Stimulated activated CD8-positive, alpha-beta memory T cell treated with anti-CD3 and anti-CD28 coated beads, Interleukin-12 subunit alpha, Interleukin-12 subunit beta, amount 100 ng/mL, for 24 hours (primary cell): ENCODE measurements at regions not wholly inside any gene's neighbourhood (a gene's known extent, or its start where the extent isn't known, plus 50 kb on each side); places are given as distances from the start of the nearest gene placed in this dataset.

ENCODE experiments used
- DNase-seq: peaks from one replicate; pipeline ENCODE4 v3.0.0-alpha.2; 2020; ENCODE audit errors: extremely low read depth

DNA sequence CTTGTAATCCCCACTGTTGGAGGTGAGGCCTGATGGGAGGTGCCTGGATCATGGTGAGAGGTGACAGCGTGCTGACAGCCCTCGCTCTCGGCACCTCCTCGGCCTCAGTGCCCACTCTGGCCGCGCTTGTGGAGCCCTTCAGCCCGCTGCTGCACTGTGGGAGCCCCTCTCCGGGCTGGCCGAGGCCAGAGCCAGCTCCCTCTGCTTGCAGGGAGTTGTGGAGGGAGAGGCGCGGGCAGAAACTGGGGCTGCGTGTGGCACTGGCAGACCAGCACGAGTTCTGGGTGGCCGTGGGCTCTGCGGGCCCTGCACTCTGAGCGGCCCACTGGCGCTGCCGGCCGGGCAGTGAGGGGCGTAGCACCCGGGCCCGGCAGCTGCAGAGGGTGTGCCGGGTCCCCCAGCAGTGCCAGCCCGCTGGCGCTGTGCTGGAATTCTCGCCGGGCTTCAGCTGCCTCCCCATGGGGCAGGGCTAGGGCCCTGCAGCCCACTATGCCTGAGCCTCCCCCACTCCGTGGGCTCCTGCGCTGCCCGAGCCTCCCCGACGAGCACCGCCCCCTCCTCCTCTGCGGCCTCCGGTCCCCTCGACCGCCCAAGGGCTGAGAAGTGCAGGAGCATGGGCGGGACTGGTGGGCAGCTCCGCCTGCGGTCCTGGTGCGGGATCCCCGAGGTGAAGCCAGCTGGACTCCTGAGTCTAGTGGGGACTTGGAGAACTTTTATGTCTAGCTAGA lies 197.1 kb downstream of the SPP2 start:
- no peak for DNase-seq

DNA sequence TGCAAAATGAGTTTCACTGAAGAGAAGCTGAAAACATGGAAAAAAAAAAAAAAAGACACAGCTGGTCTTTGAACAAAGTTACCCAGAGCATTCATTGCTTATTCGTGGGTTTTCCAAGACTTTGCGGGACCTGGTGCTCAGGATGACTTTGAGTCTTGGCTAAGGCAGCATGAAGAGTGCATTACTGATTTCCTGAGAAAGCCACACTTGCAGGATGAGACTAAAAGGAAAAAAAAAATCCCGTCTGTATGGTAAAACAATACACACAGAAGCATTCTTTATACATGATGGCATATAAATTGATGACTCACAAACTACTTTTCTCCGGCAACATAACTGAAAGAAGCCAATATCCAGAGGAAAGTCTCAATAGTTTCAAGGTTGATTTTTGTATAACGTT lies 195.4 kb downstream of the SPP2 start:
- DNase-seq = no peak

DNA sequence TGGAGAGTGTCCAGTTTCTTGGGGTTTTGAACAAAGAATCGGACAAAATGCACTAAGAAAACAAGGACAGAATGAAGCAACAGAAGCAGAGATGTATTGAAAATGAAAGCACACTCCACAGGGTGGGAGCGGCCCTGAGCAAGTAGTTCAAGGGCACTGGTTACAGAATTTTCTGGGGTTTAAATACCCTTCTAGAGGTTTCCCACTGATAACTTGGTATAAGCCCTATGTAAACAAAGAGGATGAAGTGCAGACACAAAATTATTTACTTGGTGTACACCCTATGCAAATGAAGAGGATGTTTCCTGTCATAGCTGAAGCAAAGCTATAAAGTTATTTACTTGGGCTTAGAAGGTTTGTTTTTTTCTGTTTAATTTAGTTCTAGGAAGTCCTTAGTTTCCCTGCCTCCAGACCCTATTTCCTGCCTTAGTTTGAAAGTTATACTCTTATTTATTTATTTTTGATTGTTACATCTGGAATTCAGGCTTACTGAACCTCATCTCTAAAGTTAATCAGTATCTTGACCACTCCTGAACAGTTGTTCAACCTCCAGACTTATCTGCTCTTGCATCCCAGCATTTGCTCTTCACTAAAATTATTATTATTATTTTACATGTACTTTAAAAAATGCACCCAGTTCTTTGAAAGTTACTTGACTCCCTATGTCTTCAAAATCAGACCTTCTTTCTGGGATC lies 193.5 kb downstream of the SPP2 start:
- DNase-seq = no peak

DNA sequence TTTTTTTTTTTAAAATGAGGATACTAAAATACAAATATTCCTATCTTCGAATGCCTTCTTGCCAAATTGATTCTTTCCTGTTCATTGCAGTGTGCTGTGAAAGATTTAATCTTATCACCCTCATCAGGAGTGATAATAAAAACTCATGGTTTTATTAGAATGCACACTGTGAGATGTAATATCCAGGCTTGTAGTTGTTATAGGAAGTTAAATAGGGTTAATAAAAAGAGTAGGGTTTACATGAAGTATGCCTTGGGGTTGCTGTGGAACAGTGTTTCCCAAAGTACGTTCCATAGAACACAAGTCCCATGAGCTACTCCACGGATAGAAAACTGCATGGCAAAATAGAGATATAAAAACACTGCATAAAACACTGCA lies 191.9 kb downstream of the SPP2 start:
- DNase-seq = no peak

DNA sequence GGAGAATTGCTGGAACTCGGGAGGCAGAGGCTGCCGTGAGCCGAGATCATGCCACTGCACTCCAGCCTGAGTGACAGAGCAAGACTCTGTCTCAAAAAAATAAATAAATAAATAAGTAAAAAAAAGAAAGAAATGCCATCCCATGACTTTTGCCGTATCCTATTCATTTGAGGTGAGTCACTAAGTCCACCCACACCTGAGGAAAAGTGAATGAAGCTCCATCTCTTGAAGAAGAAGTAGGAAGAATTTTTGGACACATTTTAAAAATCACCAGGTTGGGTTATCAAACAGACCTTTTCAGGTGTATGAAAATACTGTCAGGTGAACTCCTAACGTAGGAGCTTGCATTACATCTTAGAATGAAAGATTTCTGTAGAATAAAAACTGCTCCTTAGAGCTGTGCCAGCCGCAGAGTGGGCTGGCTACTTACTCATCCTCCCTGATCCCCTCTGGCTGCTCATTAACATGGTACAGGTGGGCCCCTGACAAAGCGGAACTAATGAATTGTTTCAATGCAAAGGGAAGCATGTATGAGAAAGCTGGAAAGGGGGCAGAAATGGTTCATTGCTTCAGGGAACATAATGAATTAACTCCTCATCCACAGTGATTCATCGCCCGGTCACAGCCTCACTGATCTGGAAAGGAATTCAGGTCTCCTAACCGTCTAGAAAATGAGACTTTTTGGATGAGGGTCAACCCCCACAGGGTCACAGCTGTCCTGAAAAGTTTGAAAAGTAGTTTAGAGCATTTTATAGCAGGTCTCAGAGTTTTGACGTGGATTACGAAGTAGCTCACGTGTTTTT lies 191.4 kb downstream of the SPP2 start:
- DNase-seq = no peak

DNA sequence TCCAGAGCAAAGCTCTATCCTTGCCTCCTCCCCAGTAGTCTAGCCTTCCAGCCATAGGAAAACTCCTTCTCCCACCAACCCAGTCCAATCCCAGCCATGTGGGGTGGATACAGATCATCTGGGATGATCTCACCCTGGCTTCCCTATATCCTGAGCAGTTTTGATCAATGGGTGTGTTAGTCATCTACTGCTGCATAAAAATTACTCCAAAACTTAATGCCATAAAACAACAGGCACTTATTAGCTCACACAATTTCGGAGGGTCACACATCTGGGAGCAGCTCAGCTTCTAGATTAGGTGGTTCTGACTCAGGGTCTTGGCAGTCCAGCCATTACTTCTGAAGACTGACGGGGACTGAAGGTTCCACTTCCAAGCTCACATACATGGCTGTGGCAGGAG lies 190.4 kb downstream of the SPP2 start:
- DNase-seq = no peak

DNA sequence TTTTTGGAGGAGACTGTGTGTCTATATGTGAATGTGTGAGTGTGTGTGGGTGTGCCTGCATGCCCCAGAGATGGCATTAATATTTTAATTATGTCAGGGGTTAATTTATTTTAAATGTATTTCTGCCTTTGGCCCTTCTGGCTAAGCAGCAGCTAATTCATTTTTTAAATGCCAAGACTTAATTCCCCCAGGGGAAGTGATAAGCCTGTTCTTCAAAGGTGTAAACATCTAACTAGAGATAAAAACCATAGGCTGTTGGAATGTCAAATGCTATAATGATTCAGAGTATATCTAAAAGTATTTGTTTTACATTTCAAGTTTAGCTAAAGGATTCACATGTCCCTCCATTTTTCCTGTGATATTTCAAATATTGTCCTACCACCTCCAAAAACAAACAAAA lies 184.7 kb downstream of the SPP2 start:
- DNase-seq = no peak

DNA sequence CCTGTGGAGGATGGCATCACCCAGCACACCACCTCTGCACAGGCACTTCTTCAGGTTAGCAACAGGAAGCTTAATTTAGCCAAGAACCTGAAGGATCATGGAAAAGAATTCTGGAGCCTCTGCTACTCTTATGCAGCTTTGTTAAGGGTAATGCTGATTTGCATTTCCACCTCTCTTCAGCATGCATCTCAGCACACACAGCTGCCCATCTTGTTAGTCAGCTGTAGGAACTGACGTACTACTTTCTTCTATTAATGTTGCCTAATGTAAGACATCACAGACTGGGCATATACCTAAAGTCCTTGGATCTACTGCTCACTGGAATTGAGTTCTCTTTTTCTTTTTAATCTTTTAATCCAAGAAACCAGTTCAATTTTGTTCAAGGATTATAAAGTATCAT lies 181.0 kb downstream of the SPP2 start:
- DNase-seq = no peak

DNA sequence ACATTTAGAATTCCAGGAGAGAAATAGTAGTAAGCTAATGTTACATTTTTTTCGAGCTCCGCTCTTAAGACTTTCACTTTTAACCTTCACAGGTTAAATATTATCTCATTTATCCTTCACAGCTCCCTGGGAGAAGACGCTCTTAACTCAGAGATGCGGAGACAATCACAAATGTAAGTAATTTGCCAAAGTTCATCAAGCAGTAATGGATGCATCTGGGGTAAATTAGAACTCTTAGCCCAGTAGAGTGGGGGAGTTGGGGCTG lies 168.5 kb downstream of the SPP2 start:
- no peak for DNase-seq

DNA sequence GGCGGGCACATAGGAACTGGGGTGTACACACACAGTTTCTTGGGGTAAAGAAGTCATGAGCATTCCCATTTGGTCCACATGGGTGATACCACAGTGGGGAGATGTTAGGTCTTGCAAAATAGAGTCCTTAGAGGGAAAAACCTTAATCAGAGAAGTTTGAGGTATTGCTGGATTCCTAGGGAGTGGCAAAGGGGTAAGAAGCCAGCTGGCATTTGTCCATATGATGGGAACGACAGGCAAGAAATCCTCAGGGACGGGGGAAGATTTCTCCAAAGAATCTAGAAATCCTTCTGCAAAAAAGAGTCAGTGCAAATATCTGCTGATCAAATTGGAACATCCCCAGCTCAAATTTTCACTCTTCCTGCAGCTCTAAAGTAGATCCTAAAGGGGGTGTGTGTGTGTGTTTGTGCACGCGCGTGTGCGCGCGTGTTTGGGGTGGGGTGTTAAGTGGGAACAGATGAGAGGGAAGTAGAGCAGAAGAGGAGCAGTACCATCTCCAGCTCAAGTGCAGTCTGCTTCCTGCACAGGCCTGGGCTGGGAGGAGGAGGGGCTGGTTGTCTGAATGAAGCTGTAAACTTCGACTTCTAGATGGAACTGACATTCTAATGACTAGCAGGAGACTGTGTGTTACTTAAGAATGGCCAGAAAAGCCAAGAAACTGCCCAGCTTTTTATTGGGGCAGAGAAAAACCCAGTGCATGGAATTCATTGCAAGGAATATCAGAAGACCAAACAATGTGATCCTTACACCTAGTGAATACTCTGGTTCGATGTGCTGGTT lies 168.0 kb downstream of the SPP2 start:
- no peak for DNase-seq

DNA sequence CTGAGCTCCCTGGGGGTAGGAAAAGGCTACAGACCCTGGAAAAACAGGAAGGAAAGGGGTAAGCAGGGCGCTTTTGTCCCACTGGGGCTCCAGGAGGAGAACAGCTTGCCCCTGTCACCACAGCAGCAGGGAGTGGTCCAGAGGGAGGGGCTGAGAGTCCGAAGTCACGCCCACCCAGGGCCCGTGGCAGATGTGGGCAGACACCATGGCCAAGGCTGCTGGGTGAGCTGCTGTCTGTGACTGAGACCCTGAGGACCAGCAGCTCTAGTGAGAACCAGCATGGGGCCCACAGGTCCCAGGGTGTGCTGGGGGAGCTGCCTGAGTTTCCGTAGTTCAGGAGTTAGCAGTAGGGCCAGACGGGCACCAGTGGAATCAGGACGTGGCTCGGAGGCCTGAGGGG lies 162.0 kb downstream of the SPP2 start:
- no peak for DNase-seq

DNA sequence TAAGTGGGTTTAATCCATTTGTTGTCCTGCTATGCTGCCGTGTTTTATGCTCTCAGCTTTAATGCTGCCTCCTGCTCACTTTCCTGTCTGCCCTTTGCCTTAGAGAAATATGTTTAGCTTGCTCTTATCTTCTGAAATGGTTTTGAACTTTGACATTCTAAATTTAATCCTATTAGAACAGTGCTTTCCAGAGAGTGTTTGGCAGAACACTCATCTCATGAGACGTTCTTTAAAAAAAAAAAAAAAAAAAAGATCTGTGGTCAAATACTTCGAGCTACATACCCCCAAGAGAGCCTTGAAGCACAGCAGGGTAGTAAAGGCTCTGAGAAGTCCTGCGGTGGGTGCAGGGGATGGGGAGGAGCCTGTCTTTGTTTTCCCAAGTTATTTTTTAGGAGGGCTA lies 161.3 kb downstream of the SPP2 start:
- DNase-seq = no peak

DNA sequence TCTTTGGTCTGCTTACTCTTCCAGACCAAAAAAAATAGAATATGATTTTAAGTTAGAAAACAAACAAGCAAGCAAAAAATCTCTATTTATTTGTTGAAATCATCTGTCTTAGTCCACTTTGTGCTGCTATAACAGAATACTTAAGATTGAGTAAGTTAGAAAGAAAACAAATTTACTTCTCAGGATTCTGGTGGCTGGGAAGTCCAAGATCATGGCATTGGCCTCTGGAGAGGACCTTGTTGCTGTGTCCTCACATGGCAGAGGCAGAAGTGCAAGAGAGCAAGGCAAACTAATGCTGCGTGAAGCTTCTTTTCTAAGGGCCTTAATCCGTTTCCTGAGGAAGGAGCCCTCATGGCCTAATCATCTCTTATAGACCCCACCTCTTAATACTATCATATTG lies 156.2 kb downstream of the SPP2 start:
- no peak for DNase-seq

DNA sequence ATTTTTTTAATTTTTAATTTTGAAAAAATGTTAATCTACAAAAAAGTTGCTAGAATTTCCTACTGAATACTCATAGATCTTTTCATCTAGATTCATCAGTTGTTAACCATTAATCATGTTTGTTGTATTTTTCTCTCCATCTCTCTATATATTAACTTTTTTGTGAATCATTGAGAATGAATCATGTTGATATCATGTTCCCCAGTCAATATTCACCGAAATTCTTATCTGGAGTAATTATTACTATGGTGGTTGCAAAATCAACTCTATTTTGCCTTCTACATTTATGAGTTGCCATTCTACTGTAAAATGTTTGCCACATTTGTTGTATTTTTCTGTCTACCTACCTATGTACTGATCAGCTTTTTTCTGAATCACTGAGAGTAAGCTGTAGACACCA lies 154.0 kb downstream of the SPP2 start:
- no peak for DNase-seq

DNA sequence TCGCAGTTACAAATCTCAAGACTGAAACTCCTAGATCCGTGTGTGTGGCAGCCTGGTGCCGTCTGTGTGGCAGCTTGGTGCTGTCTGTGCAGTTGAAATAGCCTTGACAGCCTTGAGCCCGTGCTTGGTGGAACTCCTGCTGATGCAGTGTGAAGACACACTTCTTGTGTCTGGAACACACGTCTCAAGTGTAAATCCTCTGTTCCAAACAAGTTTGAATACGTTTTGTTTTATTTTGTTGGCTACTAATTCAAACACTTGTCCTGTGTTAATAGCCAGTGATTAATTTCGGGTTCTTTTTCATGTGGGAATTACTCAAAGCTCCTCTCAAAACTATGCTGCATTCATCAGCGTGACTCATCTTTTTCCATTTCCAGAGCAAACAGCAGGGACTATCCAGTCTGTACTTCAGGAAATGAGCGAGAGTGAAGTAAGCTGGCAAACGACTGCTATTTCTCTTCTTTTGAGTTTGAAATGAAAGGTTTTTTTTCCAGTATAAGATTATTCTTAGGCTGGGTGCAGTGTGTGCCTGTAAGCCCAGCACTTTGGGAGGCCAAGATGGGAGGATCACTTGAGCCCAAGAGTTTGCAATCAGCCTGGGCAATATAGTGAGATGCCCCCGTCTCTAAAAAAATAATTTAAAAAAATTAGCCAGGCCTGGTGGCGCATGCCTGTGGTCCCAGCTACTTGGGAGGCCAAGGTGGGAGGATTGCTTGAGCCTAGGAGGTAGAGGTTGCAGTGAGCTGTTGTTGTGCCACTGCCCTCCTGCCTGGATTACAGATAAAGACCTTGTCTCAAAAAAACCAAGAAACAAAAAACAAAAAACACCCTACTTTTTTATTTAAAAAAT lies 152.9 kb downstream of the SPP2 start:
- no peak for DNase-seq

DNA sequence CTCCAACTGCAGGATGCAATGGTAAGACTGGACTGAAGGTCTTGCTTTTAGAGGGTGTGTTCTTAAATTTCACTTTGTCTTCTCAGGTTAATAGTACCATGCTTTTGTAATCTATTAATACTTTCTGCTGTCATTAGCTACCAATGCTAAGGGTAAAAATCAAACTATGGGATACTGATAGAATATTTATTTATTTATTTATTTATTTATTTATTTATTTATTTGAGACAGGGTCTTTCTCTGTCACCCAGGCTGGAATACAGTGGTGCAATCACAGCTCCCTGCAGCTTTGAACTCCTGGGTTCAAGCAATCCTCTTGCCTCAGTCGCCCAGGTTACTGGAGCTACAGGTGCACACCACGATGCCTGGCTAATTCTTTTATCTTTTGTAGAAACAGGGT lies 152.1 kb downstream of the SPP2 start:
- no peak for DNase-seq

DNA sequence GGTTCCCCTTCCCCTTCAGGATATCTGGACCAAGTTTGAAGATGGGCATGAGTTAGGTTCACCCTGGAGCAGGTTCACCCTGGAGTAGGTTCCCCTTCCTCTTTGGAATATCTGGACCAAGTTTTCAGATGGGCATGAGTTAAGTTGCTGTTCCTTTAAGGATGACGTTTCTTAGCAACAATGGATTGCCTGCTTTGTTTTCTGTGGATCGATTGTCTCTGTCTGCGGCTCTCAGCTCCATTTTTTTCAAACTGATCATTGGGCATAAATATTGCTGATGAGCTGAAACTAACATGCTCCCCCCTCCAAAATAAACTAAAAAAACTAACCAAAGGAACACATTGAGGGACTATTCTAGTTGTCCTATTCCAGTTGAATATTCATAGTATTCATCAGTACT lies 149.5 kb downstream of the SPP2 start:
- DNase-seq = no peak

DNA sequence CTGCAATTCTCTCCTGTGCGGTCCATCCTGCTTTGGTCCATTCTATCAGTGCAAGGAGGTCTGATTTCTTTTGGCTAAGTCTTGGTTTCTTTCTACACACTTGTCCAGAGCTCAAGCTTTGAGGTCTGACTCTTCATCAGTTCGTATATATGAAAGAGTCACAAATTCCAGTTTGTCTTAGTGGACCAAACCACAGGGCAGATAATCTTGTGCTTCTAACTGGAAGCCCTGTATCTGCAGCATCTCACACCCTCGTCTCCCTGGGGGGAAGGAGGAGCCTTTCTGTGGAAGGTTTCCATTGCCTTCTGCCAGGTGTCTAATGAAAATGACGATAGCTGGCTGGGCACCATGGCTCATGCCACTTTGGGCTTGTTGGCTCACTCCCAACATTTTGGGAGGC lies 148.5 kb downstream of the SPP2 start:
- DNase-seq = no peak

DNA sequence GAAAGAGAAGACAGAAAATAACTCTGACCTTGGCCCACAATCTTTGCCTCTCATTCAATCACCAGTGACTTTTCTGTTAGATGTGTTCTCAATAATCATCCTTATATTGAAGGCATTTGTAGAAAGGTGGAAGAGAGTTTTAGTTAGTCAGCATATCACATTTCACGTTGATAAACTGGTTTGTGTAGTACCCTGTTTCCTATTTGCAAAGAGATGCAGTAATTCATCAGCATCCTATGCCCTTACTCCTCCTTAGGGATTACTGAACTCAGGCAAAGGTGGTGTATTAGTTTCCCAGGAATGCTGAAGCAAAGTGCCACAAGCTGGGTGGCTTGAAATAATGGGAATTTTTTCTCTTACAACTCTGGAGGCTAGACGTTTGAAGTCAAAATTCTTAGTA lies 145.0 kb downstream of the SPP2 start:
- DNase-seq = no peak

DNA sequence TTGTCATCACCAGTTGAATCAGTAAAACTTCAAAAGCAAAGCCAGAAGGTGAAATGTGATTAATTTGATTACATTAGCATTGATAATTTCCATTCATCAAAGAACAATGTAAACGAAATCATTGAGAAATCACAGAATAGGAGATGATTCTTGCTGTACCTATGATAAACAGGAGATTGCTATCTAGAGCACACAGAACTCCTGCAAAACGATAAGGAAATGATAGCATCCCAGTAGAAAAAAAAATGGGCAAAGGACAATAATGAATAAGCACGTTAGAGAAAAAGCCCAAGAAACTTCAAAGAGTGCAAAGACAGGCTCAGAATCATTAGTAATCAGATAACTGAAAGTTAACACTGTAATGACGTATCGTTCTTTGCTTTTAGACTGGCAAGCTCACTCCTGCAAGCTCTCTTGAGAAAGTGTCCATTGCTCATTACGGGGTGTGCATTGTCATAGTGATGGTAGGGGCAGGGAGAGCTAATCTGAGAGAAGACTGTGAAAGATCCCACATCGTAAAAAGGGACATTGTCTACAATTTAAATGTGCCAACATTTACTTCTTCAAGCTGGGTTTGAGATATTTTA lies 143.6 kb downstream of the SPP2 start:
- no peak for DNase-seq

DNA sequence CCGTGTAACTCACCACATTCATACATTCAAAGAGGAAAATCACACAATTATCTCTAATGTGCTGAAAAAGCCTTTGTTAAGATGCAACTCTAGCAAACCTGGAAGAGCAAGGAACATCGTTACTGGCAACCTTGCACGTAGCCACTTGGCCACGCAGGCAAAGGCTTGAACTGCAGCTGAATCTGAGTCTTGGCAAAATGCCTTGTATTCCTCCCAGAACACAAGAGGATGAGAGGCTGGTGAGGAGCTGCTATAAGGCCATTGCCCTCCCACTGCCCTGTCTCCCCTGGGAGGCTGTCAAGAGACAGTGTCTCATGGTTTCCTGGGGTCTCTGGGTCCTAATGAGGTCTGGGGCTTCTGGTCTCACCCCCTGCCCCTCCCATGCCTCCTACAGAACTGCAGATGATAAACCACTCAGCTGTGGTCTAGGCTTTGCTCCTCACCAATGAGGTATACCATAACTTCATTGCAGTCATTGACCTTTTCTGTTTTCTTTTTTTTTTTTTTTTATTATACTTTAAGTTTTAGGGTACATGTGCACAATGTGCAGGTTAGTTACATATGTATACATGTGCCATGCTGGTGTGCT lies 141.4 kb downstream of the SPP2 start:
- DNase-seq = no peak
